GM23338 (cell line): ENCODE measurements at regions not wholly inside any gene's neighbourhood (a gene's known extent, or its start where the extent isn't known, plus 50 kb on each side); places are given as distances from the start of the nearest gene placed in this dataset.

ENCODE experiments used
- ATAC-seq: fragments of 200-7000 bp; cut with Tn5 transposase; 3 replicates; pipeline ENCODE4 v1.9.1; 2020
- DNase-seq: peaks from one replicate; pipeline ENCODE4 v3.0.0-alpha.2; 2015; ENCODE audit warnings: low spot score
- H2AFZ ChIP-seq: fragments of 200-600 bp; sonication (generic); 2 replicates; pipeline ENCODE4 v1.8.0; 2016; ENCODE audit warnings: antibody characterized with exemption, mild to moderate bottlenecking, moderate library complexity
- H3F3A ChIP-seq: fragments of 200-600 bp; sonication (generic); replicated peaks from 2 replicates; pipeline ENCODE4 v1.8.0; 2017; ENCODE audit warnings: antibody characterized with exemption, mixed run types, low read depth
- H3K27ac ChIP-seq: fragments of 200-600 bp; sonication (generic); 2 replicates; pipeline ENCODE4 v1.6.1; 2016; ENCODE audit warnings: low read depth
- H3K27me3 ChIP-seq: fragments of 200-600 bp; sonication (generic); 2 replicates; pipeline ENCODE4 v1.8.0; 2016; ENCODE audit warnings: mild to moderate bottlenecking, mixed run types, moderate library complexity; ENCODE audit not compliant: insufficient read depth
- H3K36me3 ChIP-seq: fragments of 200-600 bp; sonication (generic); 2 replicates; pipeline ENCODE4 v1.8.0; 2016; ENCODE audit warnings: mild to moderate bottlenecking; ENCODE audit not compliant: insufficient read depth
- H3K4me1 ChIP-seq: fragments of 200-600 bp; sonication (generic); 2 replicates; pipeline ENCODE4 v1.8.0; 2016; ENCODE audit warnings: mild to moderate bottlenecking, moderate library complexity; ENCODE audit not compliant: insufficient read depth
- H3K4me2 ChIP-seq: fragments of 200-600 bp; sonication (generic); 2 replicates; pipeline ENCODE4 v1.7.1; 2017; ENCODE audit warnings: mixed run types
- H3K4me3 ChIP-seq: fragments of 200-600 bp; sonication (generic); 2 replicates; pipeline ENCODE4 v1.6.1; 2016; ENCODE audit warnings: mixed run types
- H3K79me2 ChIP-seq: fragments of 200-600 bp; sonication (generic); replicated peaks from 2 replicates; pipeline ENCODE4 v1.8.0; 2017; ENCODE audit warnings: mild to moderate bottlenecking; ENCODE audit not compliant: insufficient read depth
- H3K9me2 ChIP-seq: fragments of 200-600 bp; sonication (generic); 2 replicates; pipeline ENCODE4 v1.8.0; 2017; ENCODE audit not compliant: insufficient read depth
- H4K20me1 ChIP-seq: fragments of 200-600 bp; sonication (generic); replicated peaks from 2 replicates; pipeline ENCODE4 v1.8.0; 2017; ENCODE audit warnings: mild to moderate bottlenecking; ENCODE audit not compliant: insufficient read depth
- H3K27ac Mint-ChIP-seq: 2 replicates; pipeline ENCODE4 v1.8.0; 2020; ENCODE audit warnings: inconsistent platforms, mild to moderate bottlenecking, moderate library complexity, mixed read lengths
- H3K27me3 Mint-ChIP-seq: 3 replicates; pipeline ENCODE4 v1.8.0; 2022; ENCODE audit warnings: low read depth, mild to moderate bottlenecking, moderate library complexity, mixed read lengths, inconsistent platforms; ENCODE audit not compliant: insufficient read depth, poor library complexity
- H3K36me3 Mint-ChIP-seq: 3 replicates; pipeline ENCODE4 v1.8.0; 2021; ENCODE audit warnings: low read depth, mild to moderate bottlenecking, inconsistent platforms, moderate library complexity, mixed read lengths
- H3K4me1 Mint-ChIP-seq: 3 replicates; pipeline ENCODE4 v1.8.0; 2020; ENCODE audit warnings: mild to moderate bottlenecking, inconsistent platforms, mixed read lengths
- H3K4me3 Mint-ChIP-seq: 3 replicates; pipeline ENCODE4 v1.8.0; 2021; ENCODE audit warnings: moderate library complexity, mild to moderate bottlenecking, inconsistent platforms, mixed read lengths
- H3K9me3 Mint-ChIP-seq: 3 replicates; pipeline ENCODE4 v1.8.0; 2020; ENCODE audit warnings: moderate library complexity, mild to moderate bottlenecking, inconsistent platforms, mixed read lengths
- CREB1 ChIP-seq: fragments of 250-450 bp; sonication (Bioruptor Pico); IDR thresholded peaks from 2 replicates; pipeline ENCODE4 v1.5.0; 2020; ENCODE audit warnings: low read depth, mild to moderate bottlenecking, moderate library complexity
- EZH2 ChIP-seq: fragments of 200-600 bp; sonication (generic); IDR thresholded peaks from one replicate; pipeline ENCODE4 v1.8.0; 2017; ENCODE audit warnings: antibody characterized with exemption, mild to moderate bottlenecking, low read depth; ENCODE audit not compliant: unreplicated experiment
- EZH2phosphoT487 ChIP-seq: fragments of 200-600 bp; sonication (generic); IDR thresholded peaks from one replicate; pipeline ENCODE4 v1.8.1; 2018; ENCODE audit warnings: antibody characterized with exemption; ENCODE audit not compliant: unreplicated experiment
- JUNB ChIP-seq: IDR thresholded peaks from one replicate; pipeline ENCODE4 v1.6.1; 2016; ENCODE audit warnings: antibody characterized with exemption; ENCODE audit not compliant: unreplicated experiment
- NANOG ChIP-seq: IDR thresholded peaks from 2 replicates; pipeline ENCODE4 v1.6.1; 2016; ENCODE audit warnings: antibody characterized with exemption, borderline replicate concordance
- STAT1 ChIP-seq: IDR thresholded peaks from one replicate; pipeline ENCODE4 v1.6.1; 2016; ENCODE audit warnings: antibody characterized with exemption; ENCODE audit not compliant: unreplicated experiment
- ZNF114 ChIP-seq: fragments of 250-450 bp; sonication (Bioruptor Pico); IDR thresholded peaks from 2 replicates; pipeline ENCODE4 v1.5.0; 2020; ENCODE audit warnings: mild to moderate bottlenecking, moderate library complexity
- ZNF331 ChIP-seq: fragments of 250-450 bp; sonication (Bioruptor Pico); IDR thresholded peaks from 2 replicates; pipeline ENCODE4 v1.5.0; 2020; ENCODE audit warnings: low read depth, mild to moderate bottlenecking, moderate library complexity
- TF ChIP-seq, protein P1 (sequence below): IDR thresholded peaks from 2 replicates; pipeline ENCODE4 v1.6.1; 2016; ENCODE audit warnings: antibody characterized with exemption
- TF ChIP-seq, protein P2 (sequence below): IDR thresholded peaks from one replicate; pipeline ENCODE4 v1.6.1; 2018; ENCODE audit warnings: antibody characterized with exemption; ENCODE audit not compliant: unreplicated experiment

- TF ChIP-seq, protein P1, sequence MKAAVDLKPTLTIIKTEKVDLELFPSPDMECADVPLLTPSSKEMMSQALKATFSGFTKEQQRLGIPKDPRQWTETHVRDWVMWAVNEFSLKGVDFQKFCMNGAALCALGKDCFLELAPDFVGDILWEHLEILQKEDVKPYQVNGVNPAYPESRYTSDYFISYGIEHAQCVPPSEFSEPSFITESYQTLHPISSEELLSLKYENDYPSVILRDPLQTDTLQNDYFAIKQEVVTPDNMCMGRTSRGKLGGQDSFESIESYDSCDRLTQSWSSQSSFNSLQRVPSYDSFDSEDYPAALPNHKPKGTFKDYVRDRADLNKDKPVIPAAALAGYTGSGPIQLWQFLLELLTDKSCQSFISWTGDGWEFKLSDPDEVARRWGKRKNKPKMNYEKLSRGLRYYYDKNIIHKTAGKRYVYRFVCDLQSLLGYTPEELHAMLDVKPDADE = no peak
Measured at GRCh38 chr5:165083394-165083793, 1578.0 kb downstream of the MAT2B start (continued).

- Mint-ChIP-seq H3K9me3 (no peaks in the 10 kb centered on the region), H3K4me3 (no peak overlapping the region), H3K27me3 (no peaks in the 10 kb centered on the region), H3K27ac (peak overlapping the region; percentile 56; the same call in 1 of the 2 replicates), H3K4me1 (peaks cover 13% of the 10 kb centered on the region; the same call in 2 of the 3 replicates), H3K36me3 (no peaks in the 10 kb centered on the region)
- Histone ChIP-seq H3F3A (no peaks in the 10 kb centered on the region), H3K9me2 (no peaks in the 10 kb centered on the region), H3K27ac (no peak overlapping the region), H3K4me2 (no peak overlapping the region), H3K4me3 (no peak overlapping the region), H3K79me2 (no peaks in the 10 kb centered on the region), H2AFZ (no peak overlapping the region), H3K36me3 (no peaks in the 10 kb centered on the region), H4K20me1 (no peaks in the 10 kb centered on the region), H3K27me3 (no peaks in the 10 kb centered on the region), H3K4me1 (no peaks in the 10 kb centered on the region)
- ATAC-seq = no peak
- TF ChIP-seq ZNF331 (CRISPR knock-in tag) (no peak), EZH2 (no peak)
- DNase-seq = peak; percentile 1
Measured at GRCh38 chr5:165086465-165086864, 1581.0 kb downstream of the MAT2B start.

DNA sequence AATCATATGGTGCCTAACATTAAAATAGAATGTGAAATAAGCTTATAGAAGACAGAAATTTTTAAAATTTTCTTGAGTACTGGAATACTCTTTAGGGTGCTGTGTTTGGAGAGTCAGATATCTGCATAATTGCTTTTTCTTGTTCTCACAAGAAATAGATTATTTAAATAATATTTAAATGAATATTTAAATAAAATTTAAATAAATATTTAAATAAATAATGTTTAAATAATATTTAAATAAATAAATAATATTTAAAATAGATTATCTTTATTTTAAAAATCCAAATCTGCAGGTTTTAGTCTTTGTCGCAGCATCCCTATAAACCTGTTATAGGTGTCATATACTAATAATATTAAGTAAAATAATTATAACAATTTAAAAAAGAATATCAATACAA lies 1589.4 kb downstream of the MAT2B start:
- no peak for DNase-seq
- H3K4me3 Mint-ChIP-seq = no peak overlapping the region

More for the DNA sequence above, 1589.4 kb downstream of the MAT2B start:
- Histone ChIP-seq H3K27me3 (no peaks in the 10 kb centered on the region), H3F3A (no peaks in the 10 kb centered on the region), H2AFZ (no peak overlapping the region), H3K36me3 (no peaks in the 10 kb centered on the region; the same call in 1 of the 2 replicates), H3K27ac (no peak overlapping the region), H3K4me3 (no peak overlapping the region), H3K79me2 (no peaks in the 10 kb centered on the region), H3K4me2 (no peak overlapping the region), H3K4me1 (no peaks in the 10 kb centered on the region), H3K9me2 (no peaks in the 10 kb centered on the region), H4K20me1 (no peaks in the 10 kb centered on the region)
- Mint-ChIP-seq H3K27ac (no peak overlapping the region), H3K36me3 (peaks cover 22% of the 10 kb centered on the region; the same call in 2 of the 3 replicates), H3K9me3 (peaks cover 37% of the 10 kb centered on the region), H3K4me1 (peaks cover 2% of the 10 kb centered on the region; the same call in 2 of the 3 replicates), H3K27me3 (no peaks in the 10 kb centered on the region)
- no peak for TF ChIP-seq ZNF114 (CRISPR knock-in tag)
- TF ChIP-seq EZH2 = no peak
- TF ChIP-seq, protein P1 = no peak
- TF ChIP-seq STAT1 = no peak
- TF ChIP-seq, protein P2, sequence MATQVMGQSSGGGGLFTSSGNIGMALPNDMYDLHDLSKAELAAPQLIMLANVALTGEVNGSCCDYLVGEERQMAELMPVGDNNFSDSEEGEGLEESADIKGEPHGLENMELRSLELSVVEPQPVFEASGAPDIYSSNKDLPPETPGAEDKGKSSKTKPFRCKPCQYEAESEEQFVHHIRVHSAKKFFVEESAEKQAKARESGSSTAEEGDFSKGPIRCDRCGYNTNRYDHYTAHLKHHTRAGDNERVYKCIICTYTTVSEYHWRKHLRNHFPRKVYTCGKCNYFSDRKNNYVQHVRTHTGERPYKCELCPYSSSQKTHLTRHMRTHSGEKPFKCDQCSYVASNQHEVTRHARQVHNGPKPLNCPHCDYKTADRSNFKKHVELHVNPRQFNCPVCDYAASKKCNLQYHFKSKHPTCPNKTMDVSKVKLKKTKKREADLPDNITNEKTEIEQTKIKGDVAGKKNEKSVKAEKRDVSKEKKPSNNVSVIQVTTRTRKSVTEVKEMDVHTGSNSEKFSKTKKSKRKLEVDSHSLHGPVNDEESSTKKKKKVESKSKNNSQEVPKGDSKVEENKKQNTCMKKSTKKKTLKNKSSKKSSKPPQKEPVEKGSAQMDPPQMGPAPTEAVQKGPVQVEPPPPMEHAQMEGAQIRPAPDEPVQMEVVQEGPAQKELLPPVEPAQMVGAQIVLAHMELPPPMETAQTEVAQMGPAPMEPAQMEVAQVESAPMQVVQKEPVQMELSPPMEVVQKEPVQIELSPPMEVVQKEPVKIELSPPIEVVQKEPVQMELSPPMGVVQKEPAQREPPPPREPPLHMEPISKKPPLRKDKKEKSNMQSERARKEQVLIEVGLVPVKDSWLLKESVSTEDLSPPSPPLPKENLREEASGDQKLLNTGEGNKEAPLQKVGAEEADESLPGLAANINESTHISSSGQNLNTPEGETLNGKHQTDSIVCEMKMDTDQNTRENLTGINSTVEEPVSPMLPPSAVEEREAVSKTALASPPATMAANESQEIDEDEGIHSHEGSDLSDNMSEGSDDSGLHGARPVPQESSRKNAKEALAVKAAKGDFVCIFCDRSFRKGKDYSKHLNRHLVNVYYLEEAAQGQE = no peak
- no peak for TF ChIP-seq JUNB
- TF ChIP-seq EZH2phosphoT487 = no peak
- no peak for TF ChIP-seq NANOG
- no peak for TF ChIP-seq ZNF331 (CRISPR knock-in tag)
- TF ChIP-seq CREB1 (CRISPR knock-in tag) = no peak
- ATAC-seq = no peak
